SKM-1 (cell line): ENCODE measurements at regions not wholly inside any gene's neighbourhood (a gene's known extent, or its start where the extent isn't known, plus 50 kb on each side); places are given as distances from the start of the nearest gene placed in this dataset.

ENCODE experiments used
- DNase-seq: peaks from one replicate; lab custom pipeline; 2025; ENCODE audit not compliant: unreplicated experiment; lab: John Stamatoyannopoulos, UW

DNA sequence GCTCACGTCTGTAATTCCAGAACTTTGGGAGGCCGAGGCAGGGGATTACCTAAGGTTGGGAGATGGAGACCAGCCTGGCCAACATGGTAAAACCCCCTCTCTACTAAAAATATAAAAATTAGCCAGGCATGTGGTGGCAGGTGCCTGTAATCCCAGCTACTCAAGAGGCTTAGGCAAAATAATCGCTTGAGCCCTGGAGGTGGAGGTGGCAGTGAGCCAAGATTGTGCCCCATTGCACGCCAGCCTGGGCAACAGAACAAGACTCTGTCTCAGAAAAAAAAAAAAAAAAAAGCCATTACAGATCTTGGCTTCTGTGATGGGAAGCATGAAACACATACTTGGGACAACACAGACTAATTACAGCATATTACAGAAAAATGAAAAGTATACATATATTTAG lies 1404.5 kb upstream of the SPRY2 start:
- DNase-seq, result no peak

DNA sequence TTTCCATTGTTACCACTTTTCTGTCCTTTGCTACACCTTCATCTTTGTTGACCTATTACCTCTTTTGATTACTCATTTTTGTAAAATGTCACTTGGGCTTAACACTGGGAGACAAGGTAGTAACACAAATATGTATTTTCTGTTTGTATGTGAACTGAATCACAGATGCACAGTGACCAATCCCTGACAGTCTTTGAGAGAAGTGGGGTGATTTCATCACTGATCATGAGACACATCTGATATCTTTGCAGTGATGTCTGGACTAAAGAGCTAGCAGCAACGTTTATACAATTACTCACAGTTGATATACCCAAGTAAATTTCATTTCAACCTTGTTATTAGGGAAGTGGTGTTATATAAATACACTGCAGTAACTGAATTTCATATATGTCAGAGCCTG lies 1397.4 kb upstream of the SPRY2 start:
- DNase-seq, result no peak

DNA sequence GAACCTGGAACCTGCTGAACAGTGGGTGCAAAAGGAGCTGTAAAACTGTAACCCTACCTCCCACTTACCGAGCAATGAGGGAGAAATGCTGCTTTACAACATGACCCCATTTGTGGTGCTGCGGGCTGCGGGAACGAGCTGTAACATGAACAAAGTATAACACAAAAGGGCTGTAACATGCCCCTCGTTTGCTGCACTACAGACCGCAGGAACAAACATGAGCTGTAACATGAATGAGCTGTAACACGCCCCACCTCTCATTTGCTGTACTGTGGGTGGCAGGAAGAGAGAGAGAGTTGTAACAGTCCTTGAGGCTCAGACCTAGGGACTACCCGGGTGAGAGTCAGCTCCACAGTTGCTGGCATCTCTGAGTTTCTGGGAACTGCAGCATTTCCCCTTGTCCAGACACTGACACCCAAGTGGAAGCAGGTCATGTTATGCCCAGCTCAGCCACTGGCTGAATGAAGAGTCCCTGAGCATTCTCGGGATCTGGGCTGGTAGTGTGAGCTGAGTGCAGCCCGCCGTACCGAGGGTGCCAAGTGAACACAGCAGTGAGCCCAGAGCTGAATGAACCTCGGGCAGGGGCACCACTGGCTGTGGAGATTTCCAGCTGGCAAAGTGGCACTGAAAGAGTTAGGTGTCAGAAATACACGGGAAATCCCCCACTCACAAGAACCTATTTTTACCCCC lies 1385.3 kb upstream of the SPRY2 start:
- DNase-seq, result no peak

DNA sequence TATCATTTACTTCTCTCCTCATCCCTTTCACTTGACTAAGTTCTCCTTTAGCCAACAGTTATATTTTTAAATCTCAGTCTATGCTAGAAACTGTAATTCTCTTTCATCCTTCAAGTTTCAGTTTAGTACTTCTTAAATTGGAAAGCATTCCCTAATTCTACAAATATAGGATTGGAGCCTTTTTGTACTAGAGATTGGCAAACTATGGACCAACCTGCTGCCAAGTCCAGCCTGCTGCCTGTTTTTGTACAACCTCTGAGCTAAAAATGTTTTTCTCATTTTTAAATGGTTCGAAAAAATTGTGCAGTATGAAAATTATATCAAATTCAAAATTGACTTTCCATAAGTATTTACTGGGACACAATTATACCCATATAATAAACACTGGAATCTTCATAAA lies 1381.5 kb upstream of the SPRY2 start:
- no peak for DNase-seq

DNA sequence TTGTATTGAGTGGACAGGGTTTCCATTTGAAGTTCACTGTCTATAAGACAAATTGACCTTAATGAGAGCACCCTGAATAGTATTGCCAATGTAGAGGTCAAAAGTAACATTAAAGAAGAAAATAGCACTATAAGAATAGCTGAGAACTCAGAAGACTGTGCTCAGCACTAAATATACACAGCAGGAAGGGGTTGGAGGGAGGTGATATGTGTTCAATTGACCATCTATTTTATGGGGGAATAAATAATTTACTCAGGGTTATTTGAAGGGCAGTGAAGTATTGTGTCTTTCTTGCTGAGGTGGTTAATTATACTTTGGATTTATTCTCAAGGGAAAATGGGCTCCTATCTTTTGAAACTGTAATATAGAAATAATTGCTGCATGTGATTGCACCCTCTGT lies 1380.5 kb upstream of the SPRY2 start:
- DNase-seq, result no peak

DNA sequence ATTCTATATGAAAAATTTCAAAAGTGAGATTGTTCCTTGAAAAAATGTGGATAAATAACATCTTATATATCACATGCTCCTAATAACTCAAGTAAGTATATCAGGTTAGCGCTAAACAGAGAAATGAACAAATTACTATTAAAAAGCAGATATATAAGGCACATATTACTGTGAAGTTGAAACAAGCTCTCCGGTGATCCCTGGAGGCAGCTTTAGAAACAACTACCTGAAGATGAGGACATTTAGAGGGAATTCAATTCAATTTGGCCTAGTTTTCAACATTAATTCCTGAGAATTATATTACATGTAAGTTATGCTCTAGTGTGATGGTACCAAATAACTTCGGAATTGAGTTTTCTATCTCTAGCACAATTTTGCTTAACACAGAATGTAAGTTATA lies 1373.6 kb upstream of the SPRY2 start:
- DNase-seq, result no peak

DNA sequence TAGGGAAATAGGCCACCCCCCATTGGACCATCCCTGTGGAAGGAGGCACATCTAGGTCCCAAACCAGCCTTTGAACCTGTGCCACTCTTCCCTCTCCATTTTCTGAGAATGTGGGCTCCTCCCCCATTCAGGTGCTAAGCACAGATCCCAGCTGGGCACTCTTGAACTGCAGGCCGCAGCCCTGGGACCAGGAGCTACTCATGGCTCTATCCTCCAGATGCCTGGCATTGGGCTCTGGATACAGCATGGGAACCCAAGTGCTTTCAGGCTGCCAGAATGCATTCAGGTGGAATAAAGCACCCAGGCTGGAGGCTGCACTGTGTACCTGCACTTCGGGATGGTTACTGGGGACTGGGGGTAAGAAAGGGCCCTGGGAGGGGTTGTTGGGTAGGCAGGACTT lies 1372.3 kb upstream of the SPRY2 start:
- DNase-seq, result no peak

DNA sequence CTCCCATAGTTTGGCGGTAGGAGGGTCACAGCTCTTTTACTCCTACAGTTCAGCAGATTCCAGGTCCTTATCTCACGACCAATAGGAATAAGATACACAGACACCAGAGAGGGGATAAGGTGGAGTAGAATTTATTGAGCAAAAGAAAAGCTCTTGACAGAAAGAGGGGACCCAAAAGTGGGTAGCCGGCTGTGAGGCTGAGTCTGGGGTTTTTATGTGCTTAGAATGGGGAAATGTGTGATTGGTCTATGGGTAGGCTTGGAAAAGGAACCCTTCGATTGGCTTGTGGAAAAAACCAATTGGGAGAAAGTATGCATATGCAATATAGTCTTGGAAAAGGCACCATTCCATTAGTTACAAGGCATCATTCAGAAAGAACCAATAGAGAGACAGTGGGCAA lies 1356.9 kb upstream of the SPRY2 start:
- no peak for DNase-seq

DNA sequence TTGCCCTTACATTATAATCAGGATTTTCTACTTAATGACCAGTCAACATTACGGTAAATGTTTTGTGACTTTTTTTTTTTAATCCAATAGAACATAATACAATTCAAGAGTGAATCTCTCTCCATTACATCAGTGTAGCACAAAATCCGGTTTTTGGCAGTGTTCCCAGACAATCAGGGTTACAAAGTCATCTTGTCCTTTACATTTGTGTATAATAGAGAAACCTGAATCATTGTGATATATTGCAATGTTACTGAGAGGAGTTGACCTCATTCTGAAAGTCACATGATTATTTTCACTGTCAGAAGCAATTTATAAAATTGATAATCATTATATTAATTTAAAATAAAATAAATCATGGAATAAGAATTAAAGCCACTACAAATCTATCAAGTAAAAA lies 1346.0 kb upstream of the SPRY2 start:
- DNase-seq, result no peak

DNA sequence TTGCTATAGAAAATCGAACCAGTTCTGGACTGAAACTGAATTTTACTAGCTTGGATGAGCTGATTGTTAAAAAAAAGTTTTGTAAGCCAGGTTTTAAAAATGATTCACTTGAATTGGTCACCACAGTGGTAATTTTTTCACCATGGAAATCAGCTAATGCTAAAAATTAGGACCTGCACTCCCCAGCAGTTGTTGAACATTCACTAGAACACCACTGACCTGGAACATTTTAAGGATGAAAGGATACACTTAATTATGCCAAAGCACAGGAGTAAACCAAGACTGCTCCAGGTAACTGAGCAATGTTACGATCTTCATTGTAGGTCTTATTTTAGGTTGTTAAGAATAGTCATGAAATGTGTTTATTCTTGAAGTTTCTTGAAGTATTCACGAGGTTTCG lies 1342.6 kb upstream of the SPRY2 start:
- DNase-seq, result no peak

DNA sequence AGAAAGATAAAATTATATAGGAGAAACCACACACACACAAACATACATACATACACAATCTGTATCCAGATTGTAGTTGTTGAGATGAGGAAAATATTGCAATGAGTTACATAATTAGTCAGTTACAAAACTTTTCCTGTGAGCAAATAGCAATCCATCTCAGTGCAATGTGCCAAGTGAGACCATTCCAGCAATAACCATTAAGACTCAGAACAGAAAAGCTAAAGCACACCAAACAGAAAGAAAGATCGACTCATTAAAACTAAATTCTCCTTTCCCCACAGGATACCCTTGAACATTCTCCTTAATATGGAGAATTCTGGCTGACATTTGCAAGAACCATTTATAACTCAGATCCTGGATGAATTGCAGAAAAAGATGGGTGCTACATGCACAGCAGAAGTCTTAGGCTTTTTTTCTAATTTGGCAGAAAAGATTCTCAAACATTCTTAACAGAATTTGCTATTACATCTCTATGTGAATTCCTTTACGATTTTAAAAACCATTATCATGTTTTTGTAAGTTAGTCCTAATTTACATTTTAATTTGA lies 1341.2 kb upstream of the SPRY2 start:
- DNase-seq, result no peak

DNA sequence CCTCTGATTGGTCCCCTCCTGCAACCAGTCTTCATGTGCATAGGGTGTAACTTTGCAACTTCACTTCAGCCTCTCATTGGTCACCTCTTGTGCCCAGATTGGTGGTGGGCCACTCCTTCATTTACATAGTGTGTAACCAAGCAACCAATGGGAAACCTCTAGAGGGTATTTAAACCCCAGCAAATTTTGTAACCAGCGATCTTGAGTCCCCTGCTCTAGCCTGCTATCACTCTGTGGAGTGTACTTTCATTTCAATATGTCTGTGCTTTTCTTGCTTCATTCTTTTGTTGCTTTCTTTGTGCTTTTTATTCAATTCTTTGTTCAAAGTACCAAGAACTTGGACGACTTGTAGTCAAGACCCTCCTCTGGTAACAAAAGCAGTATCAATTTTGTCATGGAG lies 1336.9 kb upstream of the SPRY2 start:
- no peak for DNase-seq

DNA sequence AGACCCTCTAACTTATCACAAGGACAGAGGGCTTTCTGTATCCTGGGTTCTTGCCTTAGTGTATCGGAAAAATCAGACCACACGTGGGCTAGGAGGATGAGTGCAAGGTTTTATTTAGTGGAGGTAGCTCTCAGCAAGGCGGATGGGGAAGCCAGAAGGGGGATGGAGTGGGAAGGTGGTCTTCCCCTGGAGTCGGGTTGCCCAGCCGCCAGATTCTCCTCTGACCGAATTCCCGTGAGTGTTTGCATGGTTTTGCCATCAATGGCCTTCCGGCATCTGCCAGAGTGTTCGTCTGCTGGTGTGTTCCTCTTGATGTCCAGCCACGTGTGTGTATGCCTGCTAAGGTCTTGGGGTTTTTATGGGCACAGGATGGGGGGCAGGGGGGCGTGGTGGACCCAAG lies 1335.1 kb upstream of the SPRY2 start:
- DNase-seq, result no peak

DNA sequence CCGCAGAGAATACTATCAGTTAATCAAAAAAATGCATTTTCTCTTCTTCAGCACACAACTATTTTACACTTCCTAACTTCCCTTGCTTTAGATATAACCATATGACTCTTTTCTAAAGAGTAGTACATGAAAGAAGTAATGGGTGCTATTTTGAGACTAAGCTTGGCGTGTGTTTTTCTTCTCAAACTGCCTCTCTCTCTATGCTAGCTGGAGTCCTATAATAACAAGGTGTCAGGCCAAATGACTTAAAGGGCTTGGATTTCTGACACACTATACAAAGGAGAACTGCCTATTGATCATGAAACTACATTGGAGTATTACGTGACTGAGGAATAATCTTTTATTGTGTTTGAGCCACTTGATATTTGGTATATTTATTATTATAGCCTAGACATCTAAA lies 1330.1 kb upstream of the SPRY2 start:
- no peak for DNase-seq

DNA sequence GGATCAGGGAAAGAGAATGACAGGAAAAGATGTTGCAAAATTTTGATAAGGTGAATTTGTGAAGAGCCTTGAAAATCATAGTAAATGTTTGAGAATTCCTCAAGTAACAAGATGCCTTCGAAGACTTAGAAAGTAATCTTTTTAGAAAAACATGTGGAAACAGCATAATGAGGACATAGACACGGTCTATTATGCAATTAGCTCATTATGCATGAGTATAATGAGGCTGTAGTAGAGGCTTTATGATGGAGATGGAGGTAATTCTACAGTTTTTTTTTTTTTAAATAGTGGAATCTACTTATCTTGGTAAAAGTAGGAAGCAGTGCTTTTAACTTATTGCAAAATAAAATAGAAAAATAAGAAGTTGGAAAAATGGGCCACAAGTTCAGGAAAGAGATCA lies 1329.1 kb upstream of the SPRY2 start:
- DNase-seq, result no peak

DNA sequence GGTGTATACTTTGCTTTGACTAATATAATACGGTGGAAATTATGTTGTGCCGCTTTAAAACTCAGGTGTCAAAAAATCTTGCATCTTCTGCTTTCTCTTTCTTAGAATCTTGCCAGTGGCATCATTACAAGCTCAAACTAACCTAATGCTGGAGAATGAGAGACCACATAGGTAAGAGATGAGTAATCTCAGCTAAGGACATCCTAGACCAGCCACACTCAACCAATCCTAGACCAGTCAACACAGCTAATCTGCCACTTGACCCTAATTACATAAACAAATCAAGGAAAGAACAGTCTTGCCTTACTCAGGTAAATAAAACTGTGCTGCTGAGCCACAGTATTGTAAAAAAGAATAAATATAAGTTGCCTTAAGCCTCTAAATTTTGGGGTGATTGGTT lies 1323.9 kb upstream of the SPRY2 start:
- no peak for DNase-seq

DNA sequence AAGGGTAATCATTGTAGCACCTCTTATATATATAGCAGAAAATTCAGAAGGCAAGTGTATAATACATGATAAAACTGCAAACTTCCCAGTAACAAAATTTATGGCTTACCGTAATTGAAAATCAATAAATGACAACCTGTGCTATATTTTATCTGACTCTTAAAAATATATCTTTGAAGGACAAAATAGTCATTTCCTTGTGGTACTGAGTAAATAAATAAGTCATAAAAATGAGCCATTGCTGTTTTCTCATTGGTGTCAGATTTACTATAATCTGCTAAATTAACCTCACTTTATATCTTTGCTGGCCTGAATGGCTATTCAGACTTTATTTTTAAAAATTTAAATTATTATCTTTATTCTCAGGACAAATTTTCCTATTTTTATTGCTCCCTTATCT lies 1319.1 kb upstream of the SPRY2 start:
- DNase-seq, result no peak

DNA sequence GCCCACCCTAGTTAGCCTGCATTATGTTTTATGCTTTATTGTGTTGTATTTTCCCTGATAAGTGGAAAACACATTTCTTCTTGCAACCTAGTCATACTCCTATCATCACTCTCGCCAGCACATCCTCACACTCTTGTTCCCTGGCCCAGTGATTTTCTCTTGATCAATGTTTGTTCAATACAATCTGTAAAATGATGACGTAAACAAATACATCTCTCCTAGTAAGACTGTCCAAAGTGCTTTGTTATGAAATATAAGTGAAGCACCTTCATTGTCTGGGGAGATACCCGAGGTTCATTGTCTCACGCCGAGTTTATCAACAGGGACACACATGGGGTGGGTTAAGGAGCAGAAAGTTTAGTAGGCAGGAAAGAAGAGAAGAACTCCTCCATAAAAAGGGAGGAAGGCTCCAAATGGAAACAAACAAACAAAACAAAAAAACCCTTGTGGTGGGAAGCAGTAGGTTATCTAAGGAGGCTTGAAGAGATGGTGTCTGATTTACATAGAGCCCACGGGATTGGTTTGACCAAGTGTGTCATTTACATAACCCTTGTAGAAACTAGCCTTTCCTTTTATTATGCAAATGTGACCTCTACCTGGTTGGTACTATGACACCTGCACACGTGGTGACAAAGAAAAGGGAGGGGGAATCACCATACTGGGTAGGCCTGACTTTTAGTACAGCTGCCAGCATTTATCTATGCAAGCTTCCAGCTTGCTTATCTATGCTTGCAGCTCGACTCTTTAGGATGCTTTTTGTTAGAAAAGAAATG lies 1317.9 kb upstream of the SPRY2 start:
- DNase-seq, result no peak

DNA sequence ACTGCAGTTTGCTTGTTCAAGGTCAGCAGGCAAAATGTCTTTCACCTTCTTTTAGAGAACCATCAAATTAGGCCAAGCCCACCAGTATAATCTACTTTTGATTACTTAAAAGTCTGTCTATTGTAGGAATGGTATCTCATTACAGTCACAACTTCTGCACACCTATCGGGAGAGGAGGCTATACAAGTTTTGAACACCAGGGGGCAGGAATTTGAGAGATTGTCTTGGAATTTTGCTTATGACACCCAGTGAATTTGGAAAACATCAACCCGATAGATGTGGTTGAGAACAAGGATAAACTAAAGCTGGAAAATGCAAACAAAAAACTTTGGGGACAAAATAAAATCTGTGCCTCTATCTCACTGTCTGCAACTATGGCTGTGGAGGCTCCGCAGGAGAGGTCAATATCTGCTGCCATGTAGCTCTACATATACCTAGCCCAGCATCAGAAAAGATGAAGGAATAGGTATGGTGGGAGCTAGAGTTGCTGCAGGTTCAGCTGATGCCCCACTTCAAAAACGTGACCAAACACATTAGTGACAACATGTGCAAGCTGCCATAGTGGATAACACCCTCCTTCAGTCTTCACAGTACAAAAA lies 1299.2 kb upstream of the SPRY2 start:
- no peak for DNase-seq

DNA sequence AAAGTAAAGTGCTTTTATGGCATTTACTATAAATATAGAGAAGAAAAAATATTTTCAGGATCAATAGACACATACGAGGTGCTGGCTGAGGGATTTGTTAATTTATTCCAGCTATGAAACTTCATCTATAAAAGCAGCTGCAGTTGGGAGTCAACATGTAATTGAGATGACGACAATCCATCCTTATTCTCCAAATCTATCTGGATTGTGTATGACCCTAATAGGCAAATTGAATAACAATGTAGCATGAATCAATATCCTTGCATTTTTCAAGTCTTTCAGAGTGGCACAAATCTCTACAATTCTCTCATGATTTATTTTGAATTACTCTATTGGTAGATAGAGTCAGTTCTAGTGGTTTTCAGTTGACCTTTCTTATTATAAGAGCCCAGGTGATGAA lies 1296.5 kb upstream of the SPRY2 start:
- no peak for DNase-seq

DNA sequence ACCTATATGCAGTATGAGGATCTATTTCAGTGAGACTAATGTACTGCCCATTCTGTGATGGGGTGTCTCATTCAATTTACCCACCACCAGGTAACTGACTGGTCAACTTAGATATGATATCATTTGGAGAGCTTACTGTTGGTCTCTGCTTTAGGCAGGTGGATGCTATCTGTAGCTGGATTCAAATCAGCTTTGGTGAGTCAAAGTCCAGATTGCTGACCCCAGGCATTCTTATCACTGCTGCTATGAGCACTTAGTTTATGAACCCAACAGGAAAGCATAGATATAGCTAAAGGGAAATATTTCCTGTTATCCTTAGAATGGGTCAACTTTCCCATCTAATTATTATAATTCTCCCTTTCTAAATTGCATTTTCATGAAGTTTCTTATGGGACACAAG lies 1295.2 kb upstream of the SPRY2 start:
- no peak for DNase-seq

DNA sequence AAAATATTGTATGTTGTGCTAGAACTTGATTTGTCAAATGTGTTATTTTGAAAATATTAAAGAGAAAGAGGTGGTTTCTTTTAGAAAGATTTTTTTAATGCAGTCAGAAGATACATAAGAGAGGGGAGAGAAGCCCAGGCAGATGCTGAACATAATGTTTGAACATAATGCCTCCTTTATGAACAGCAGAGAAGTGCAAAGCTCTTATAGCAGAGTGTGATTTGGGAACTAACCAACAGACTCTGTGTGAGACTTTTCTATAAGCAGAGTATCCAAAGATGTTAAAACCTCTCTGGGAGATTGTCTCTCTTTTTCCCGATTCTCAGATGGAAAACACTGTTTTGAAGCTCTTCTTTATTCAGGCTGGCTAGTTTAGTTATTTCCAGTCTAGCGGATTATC lies 1274.1 kb upstream of the SPRY2 start:
- no peak for DNase-seq
